ENCODE measurements at regions not wholly inside any gene's neighbourhood (a gene's known extent, or its start where the extent isn't known, plus 50 kb on each side); places are given as distances from the start of the nearest gene placed in this dataset.

GRCh38 chr9:81411961-81412360, 277.4 kb downstream of the TLE1 start:
- no peak overlapping the region for H3K27ac Mint-ChIP-seq
- no peak overlapping the region for H3K9ac ChIP-seq (ENCODE audit: extremely low read depth, insufficient read length, low read length)
- no peak overlapping the region for H4K8ac ChIP-seq (replicated peaks; ENCODE audit: insufficient read length, low read depth, low read length)
- no peak overlapping the region for H3K27ac ChIP-seq (ENCODE audit: insufficient read length, low read depth, low read length)
- no peak overlapping the region for H2BK5ac ChIP-seq (ENCODE audit: insufficient read length, low read length)
- no peak overlapping the region for H3K23ac ChIP-seq (ENCODE audit: insufficient read length, low read depth, low read length)
- no peak overlapping the region for H2AK5ac ChIP-seq (ENCODE audit: insufficient read length, low read length)
- H3K79me2 ChIP-seq (ENCODE audit: insufficient read depth, low read length) = no peaks in the 10 kb centered on the region
- H3K27me3 Mint-ChIP-seq (ENCODE audit: low read depth) = no peaks in the 10 kb centered on the region
- no peaks in the 10 kb centered on the region for H3K4me1 Mint-ChIP-seq
- H3K18ac ChIP-seq (ENCODE audit: insufficient read length, low read depth, low read length) = no peak overlapping the region
- H3K4me3 Mint-ChIP-seq = no peak overlapping the region
- no peak overlapping the region for H2BK15ac ChIP-seq (ENCODE audit: low read depth, low read length)
- no peak overlapping the region for H4K91ac ChIP-seq (ENCODE audit: insufficient read length, low read depth, low read length)
- H2AFZ ChIP-seq (ENCODE audit: low read length) = no peak overlapping the region
- no peaks in the 10 kb centered on the region for H3K36me3 Mint-ChIP-seq (ENCODE audit: insufficient read depth in 1 of 3, low read depth in 3 of 3)
- no peak overlapping the region for H2BK20ac ChIP-seq (ENCODE audit: low read depth, low read length, poor library complexity, severe bottlenecking)
- H3K27me3 ChIP-seq (ENCODE audit: insufficient read depth, low read length) = no peaks in the 10 kb centered on the region
- WGBS (ENCODE audit: extremely low coverage, insufficient read length, low lambda C conversion rate) = no CpG with 5 or more reads among the region's 1 CpG
- no peak overlapping the region for H2BK12ac ChIP-seq (ENCODE audit: insufficient read length, low read depth, low read length)
- no peaks in the 10 kb centered on the region for H3K23me2 ChIP-seq (ENCODE audit: insufficient read length, low read depth, low read length, poor library complexity, severe bottlenecking)
- no peak overlapping the region for H4K5ac ChIP-seq (ENCODE audit: insufficient read length, low read depth, low read length)
- no peak overlapping the region for H3K4ac ChIP-seq (ENCODE audit: low read depth, low read length)
- no peaks in the 10 kb centered on the region for H3K9me3 ChIP-seq (ENCODE audit: control insufficient read depth, low read depth, low read length)
- TF ChIP-seq, protein P1, sequence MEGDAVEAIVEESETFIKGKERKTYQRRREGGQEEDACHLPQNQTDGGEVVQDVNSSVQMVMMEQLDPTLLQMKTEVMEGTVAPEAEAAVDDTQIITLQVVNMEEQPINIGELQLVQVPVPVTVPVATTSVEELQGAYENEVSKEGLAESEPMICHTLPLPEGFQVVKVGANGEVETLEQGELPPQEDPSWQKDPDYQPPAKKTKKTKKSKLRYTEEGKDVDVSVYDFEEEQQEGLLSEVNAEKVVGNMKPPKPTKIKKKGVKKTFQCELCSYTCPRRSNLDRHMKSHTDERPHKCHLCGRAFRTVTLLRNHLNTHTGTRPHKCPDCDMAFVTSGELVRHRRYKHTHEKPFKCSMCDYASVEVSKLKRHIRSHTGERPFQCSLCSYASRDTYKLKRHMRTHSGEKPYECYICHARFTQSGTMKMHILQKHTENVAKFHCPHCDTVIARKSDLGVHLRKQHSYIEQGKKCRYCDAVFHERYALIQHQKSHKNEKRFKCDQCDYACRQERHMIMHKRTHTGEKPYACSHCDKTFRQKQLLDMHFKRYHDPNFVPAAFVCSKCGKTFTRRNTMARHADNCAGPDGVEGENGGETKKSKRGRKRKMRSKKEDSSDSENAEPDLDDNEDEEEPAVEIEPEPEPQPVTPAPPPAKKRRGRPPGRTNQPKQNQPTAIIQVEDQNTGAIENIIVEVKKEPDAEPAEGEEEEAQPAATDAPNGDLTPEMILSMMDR (conservative IDR thresholded peaks at IDR 0.05) = no peak
- H3K79me1 ChIP-seq (ENCODE audit: insufficient read depth, low read depth, low read length, poor library complexity, severe bottlenecking) = no peaks in the 10 kb centered on the region
- no peak overlapping the region for H3K56ac ChIP-seq (ENCODE audit: insufficient read length, low read depth, low read length)
- no peak overlapping the region for H2BK120ac ChIP-seq (ENCODE audit: low read depth, low read length, poor library complexity, severe bottlenecking)
- H3K4me1 ChIP-seq (ENCODE audit: insufficient read depth, low read length) = no peaks in the 10 kb centered on the region
- H3K4me2 ChIP-seq (ENCODE audit: insufficient read depth, insufficient read length, low read length) = no peak overlapping the region
- H4K20me1 ChIP-seq (ENCODE audit: control insufficient read depth, insufficient read depth, insufficient read length) = no peaks in the 10 kb centered on the region
- H3T11ph ChIP-seq (ENCODE audit: low read length) = no peak overlapping the region
- DNase-seq = no peak
- H3K14ac ChIP-seq (ENCODE audit: insufficient read depth, low read length) = no peak overlapping the region
- peaks cover 0 to 3% of the 10 kb centered on the region in 2 experiments; a peak in 1 of 5 replicates for H3K9me3 Mint-ChIP-seq

Data from H9 (cell line).